Stimulated activated CD8-positive, alpha-beta memory T cell treated with anti-CD3 and anti-CD28 coated beads, Interleukin-15, amount 100 ng/mL, for 24 hours (primary cell): ENCODE measurements at regions not wholly inside any gene's neighbourhood (a gene's known extent, or its start where the extent isn't known, plus 50 kb on each side); places are given as distances from the start of the nearest gene placed in this dataset.
"Not testable (repeated sequence)": the region's sequence is repeated elsewhere in the genome, so short reads cannot be mapped to it uniquely, and the experiment has no call there.

Experiments used
- DNase-seq: peaks from one replicate; pipeline ENCODE4 v3.0.0-alpha.2; 2020; ENCODE audit warnings: low read depth

DNA sequence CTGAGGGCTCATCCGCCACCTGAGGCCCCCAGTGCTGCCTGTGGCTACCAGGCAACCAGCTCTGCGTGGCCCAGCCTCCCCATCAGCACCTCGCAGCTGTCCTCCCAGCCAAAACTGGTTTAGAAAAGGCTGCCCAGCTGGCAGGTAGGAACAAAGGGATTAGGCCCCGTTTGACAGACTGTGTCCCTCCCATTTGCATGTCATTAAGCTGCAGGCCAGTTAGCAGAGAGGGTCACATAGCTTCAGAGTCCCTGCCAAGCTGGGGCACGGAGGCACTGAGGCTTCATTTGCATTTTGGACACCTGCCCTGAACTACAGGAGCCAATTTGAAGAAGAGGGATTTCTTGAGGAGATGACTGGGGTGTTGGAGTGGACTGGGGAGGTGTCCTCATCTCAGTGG lies 177.9 kb downstream of the TLE3 start:
- no peak for DNase-seq

DNA sequence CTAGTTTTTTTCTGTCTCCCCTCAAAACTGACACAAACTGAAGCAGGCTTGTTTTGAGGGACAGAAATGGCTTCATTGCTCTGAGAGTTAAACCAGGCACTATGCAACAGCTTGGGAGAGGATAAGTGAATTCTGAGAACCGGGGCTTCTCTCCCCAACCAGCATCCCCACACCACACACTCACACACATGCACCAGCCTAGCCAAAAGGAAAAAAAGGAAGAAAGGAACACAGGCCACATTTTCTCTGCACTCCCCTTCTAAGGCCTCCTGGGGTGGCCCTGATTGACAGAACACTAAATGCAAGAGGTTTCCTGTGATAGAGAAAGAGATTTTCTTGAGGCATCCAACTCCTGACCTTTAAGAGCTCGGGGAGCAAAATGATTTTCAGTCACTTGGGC lies 177.5 kb downstream of the TLE3 start:
- DNase-seq, result no peak

DNA sequence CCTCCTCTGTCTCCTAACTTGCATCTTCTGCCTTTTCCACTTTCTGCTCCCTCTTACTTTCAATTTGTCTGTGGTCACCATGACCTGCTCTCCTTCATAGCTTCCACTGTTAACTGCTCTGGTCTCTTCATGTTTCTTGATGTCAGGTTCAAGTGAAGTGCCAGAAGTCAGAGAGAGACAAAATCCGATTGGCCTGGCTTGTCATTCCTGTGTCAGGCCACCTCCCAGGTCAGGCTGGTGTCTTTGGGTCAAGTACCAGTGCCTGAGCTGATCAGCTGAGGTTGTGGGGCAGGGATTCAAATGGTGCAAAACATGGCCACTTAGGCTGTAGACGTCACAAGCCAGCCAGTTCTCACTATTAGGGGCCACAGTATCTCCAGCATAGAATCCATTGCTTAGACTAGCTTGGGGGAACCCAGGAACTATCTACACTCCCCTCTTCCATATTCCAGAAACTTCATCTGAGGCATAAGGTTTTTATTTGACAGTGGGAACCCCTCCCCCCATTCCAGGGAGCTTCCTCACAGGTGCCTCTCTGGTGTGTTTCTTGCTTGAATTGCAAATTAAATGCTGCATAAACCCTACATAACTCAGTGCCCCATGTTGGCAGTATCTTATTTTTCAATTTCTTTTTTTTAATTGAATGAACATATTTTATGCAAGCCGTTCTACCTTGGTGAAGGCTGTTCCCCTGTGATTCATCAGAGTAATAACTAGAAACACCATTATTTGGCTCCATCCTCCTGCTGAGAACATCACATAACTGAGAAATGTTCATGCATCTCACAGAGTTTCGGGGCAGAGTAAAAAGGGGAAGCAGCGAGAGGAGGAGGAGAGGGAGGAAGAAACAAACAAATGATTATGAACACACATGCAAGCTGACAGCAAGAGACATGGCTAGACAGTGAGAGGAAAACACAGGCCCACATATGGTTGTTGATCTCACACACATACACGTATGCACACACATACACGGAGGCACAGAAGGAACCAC lies 175.8 kb downstream of the TLE3 start:
- DNase-seq, result no peak

DNA sequence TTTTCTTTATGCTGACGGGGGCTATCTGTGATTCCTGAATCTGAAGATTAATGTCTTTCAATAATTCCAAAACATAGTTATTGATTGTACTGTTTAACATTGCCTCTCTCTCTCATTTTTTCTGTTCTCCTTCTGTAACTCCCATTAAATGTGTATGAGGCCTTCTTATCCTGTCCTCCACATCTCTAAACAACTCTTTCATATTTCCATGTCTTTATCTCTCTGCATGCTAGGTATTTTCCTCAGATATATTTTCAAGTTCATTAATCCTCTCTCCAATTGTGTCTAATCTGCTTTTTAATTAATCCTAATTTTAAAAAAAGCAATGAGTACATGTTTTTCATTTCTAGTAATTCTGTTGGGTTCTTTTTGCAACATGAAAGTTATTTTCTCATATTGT lies 173.2 kb downstream of the TLE3 start:
- no peak for DNase-seq

DNA sequence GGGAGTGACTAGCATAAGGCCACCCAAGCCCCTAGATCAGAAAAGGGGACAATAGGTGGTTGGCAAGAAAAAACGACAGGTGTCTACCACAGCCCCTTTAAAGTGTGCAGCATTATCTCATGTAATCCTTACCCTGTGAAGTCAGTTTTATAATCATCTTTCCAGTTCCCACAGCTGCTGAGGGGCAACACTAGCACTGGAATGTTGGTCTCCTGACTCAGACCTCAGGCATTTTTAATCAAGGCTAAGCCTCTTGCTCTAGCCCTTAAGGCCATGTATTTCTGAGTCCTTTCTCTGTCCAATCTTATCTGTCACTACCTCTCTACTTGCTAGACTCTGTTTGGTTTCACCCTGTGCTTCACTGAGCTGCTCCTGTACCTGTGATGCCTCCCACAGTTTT lies 171.7 kb downstream of the TLE3 start:
- no peak for DNase-seq

DNA sequence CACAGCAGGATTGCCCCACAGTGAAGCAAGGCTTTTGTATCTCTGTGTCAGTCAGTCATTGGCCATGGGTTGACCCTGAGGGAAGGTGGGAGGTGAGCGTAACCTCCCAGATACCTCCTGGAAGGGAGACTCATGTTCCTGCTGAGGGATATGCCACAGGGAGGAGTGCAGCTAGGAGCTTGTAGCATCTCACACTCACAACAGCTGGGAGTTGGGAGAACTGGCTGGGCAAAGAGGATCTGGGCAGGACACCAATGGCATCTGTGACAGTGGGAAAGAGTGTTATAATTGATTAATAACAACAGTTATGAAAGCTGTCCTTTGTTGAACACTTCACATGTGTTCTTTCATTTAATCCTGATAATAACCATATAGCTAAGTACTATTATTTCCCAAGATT lies 171.0 kb downstream of the TLE3 start:
- DNase-seq, result no peak

DNA sequence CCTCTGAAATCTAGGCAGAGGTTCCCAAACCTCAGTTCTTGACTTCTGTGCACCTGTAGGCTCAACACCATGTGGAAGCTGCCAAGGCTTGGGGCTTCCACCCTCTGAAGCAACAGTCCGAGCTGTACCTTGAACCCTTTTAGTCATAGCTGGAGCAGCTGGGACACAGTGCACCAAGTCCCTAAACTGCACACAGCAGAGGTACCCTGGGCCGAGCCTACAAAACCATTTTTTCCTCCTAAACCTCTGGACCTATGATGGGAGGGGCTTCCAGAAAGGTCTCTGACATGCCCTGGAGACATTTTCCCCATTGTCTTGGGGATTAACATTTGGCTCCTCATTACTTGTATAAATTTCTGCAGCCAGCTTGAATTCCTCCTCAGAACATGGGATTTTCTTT lies 168.8 kb downstream of the TLE3 start:
- not testable (repeated sequence) for DNase-seq

DNA sequence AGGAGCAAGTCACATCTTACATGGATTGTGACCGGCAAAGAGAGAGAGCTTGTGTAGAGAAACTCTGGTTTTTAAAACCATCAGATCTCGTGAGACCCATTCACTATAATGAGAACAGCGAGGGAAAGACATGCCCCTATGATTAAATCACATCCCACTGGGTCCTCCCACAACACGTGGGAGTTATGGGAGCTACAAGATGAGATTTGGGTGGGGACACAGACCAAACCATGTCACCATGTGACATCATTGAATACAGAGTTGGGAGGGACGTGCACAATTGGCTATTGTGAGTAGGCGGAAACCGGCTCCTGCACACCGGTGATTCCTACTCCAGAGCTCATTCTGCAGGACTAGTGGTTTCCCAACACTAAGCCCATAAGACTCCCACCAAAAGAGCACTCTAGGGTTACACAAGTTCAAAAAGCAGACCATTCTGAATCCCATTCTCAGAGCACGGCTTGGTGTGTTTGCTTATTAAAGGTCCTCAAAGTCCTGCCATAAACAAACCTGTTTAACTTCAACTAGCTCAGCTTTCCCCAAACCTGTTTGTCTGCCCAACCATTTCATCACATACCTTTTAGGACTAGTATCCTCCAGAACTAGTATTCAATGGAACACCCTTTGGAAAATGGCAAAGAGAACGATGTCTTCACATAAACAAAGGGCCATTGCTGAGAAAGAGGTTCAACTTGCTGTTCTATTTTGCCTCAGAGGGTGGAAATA lies 167.6 kb downstream of the TLE3 start:
- DNase-seq, result no peak

DNA sequence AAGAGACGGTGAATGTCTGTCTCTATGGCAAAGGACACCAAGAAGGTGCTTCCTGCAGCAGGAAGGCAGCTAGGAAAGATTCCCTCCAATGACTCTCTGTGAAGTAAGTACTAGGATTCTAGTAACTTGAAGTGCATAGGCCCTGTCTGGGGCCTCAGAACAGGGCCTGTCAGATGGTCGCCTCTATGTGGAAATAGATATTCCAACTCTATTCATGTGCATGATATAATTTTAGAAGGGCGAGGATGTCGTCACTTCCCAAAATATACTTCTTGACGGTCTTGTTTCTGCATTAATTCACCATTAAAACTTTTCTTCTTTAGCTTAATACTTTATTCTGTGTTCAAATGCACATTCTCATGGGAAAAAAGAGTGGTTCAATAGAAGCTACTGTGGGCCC lies 167.0 kb downstream of the TLE3 start:
- no peak for DNase-seq

DNA sequence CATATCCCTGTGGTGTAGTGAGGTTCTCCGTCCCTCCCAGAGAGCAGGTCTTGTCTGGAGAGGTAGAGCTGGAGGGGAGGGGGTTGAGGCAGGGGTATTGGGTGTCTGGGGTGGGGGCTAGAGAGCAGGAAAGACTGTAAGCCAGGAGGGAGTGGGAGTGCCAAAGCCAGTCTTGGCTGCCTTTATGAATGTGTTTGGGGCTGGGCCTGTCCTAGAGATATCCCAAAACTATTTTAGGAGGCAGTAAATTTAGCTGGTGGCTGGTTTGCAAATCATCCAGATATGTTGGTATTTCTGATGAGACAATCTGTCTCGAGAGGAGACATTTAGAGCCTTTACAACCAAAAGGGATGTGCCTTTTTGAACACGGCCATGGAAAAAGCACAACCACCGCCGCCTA lies 166.6 kb downstream of the TLE3 start:
- DNase-seq, result no peak

DNA sequence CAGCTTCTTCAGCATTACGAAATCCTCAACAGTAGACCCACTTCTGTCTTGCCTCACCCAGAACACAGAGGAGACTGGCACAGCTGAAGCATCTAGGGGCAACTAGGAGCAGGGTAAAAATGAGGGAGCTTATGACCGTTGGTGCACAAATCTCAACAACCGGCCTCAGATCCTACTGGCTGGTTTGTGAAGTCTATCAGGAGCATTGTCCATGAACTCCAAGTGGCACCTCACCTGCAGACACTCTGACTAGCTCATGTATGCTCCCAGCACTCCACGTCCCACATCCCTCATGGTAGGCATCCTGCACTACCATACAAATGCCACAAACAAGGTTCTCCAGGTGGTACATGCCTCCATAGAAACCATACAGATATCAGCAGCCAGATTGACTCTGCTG lies 163.1 kb downstream of the TLE3 start:
- DNase-seq, result no peak

DNA sequence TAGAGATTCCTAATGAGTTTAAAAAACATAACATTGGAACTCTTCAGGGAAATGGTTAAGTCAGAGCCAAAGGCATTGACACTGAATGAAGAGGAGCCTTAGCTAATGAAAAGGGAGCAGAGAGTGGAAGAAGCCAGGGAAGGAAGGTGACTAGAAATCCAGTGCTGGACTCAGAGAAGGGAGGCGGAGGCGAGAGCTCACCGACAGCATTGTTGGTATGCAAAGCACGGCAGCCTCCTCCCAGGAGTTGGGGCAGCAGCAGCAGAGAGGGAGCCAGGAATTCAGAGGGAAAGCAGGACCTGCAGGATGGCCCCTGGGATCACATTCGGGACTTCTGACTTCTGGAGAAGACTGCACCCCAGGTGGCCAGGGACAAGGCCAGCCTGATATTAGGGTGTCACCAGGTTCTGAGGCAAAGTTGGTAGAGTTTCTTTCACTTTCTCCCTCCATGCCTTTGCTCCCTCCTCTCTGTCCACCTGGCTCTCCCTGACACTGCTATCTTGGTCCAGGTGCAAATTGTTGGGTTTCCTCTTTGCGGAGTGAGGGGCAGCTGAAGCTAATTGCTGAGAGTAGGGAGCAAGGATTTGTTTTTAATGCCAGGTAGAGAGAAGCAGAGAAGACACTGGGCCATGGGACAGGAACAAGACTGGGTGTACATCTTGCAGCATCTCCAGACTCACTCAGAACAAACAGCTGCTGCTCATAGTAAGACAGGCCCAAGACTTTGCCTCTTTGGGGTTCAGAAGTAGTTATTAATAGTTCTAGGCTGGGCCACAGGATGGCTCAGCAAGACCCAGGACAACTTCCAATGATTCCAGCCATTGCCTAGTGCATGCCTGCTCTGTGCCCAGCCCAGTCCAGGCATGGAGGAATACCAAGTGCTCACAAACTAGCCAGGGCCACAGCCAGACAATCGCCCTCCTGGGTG lies 157.9 kb downstream of the TLE3 start:
- DNase-seq, result no peak

DNA sequence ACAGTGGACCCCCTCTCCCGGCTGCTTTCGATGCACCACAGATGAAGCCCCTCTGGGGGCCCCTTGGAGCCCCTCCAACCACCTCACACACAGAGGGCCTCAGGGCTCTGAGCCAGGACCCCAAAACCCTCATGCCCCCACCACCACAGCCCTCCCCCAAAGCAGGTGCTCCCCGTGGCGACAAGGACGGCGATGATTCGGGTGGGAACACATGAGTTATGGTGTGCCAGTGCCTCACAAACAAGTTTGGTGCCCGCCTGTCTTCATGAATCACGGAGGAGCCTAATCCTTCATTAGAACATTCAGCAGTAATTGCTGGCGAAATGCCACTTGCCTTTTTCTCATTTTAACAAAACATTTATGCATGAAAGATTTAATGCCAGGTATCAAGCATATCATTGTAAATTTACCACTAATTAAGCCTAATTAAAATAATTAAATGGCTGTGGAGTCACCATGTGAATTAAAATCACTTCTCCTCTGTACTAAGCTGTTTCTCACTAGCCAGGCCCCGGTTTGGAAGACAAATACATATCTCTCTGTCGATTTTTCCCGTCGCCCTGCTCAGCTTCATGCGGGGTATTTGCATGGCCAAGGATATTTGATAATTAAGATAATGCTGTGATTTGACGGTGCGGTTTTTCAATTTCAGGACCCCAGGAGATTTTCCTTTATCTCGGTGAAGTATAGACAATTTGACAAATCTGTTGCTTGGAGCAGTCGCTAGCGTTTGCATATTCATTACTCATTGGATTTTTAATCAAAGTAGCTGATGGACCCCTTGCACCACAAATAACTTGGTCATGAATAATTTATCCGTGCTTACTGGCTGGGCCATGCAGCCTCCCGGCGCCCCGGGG lies 157.0 kb downstream of the TLE3 start:
- no peak for DNase-seq

DNA sequence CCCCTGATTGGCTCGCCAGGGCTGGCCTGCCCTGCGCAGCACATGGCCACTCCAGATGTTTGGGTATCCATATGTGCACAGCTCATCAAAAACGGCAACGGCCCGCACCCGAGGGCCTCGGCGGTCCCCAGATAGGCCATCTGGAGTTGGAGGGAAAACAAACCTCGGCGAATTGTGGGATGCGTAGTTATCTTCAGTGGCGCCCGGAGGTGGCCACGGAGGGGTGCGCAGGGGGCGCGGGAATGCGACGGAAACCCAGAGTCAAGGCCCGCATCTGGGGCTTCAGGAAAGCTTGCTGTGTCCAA lies 156.5 kb downstream of the TLE3 start:
- no peak for DNase-seq

DNA sequence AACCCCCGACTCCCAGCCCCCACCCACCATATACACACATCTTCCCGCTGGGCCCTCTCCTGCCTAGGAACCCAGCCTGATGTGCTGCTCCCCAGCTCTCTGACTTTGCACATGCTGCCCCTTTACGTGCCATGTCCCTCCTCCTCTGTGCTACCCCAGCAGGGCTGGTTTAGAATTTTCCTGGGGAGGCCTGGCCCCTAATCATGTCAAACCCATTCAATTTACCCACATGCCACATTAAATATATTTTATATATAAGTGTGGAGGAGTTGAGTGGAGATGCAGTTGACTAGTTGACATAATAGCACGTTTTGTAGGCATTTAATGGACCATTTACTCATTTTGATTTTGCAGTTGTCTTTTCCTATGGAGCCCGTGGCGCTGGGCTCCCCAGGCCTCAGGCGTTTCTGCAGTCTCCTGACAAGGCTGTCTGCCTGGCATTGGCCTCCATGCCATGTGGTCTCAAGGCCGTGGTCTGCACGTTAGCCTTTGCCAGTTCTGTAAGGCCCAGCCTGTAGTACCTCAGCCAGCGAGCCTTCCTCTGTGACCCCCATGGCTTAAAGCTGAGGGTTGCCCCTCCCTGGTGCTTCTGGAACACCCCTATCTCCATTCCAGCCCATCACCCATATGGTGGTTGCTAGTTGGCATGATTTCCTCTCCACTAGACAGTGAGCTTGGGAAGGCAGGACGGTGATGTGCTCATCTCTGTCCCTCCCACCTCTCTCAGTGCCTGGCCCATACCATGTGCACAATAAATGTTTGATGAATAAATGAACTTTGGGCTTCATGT lies 155.8 kb downstream of the TLE3 start:
- DNase-seq, result no peak

DNA sequence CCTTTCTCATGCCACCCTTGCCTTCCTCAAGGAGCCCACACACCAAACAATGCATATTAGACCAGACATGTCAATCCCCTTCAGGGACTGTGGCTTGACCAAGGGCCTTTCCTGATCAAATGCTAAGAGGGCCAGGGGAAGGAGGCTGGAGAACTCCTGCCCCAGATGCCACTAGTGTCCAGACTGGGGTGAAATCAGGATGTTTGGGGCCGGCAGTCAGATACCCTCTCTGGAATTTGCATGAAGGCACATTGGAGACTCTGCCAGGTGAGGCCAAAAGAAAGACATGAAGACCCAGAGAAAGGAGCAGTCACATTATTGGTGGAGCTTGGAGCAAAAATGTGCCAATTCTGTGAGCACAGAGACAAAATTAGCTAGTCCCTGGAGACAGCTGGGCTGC lies 154.1 kb downstream of the TLE3 start:
- no peak for DNase-seq

DNA sequence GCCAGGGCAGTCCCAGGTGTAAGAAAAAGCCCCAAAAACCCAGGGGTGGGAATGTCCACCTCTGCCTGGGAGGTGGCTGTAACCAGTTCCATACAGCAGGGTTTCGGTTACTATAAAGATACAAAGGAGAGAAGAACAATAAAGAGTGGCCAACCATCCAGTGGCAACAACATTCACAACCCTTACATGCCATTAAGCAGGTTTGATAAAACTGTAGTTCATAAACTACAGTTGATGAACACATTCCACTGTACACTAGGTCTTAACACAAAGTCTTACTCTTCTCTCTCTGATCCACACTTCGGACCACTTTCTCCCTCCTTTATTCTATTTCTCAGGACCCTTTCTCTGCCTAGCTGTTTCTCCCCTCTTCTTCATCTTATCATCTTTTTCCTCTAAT lies 152.0 kb downstream of the TLE3 start:
- DNase-seq, result no peak

DNA sequence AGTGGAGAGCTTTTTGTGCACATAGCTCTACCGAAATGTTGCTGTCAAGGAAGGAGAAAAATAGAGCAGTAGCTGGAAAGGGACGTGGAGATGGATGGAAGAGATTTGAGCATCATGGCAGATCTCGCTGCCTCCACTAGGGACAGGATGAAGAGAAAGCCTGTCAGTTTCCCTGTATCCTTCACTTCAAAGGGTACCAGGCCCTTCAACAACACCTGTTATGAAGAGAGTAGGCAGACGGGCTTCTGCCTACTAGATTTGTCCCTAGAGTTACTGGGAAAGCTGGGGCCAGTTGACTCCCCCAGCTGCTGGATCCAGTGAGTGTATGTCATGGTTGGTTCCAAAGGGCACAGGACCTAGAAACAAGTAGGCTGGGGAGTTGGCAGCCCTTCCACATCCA lies 150.8 kb downstream of the TLE3 start:
- DNase-seq, result no peak

DNA sequence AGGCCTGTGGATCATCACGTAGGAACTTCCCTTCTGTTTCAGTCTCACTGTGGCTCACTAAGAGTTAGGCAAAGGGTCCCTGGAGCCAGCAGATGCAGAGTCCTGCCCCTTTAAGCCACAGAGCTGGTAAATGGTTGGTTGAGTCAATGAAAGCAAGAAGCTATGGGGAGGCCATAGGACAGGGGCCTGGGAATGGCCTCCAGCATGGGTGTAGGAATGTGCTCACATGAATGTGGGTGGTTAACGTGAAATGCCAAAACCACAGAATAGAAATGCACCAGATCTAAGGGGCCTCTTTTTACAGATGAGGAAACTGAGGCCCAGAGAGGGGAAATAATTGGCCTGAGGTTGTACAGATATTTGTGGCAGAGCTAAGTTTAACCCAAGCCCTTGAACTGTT lies 150.3 kb downstream of the TLE3 start:
- DNase-seq, result no peak

DNA sequence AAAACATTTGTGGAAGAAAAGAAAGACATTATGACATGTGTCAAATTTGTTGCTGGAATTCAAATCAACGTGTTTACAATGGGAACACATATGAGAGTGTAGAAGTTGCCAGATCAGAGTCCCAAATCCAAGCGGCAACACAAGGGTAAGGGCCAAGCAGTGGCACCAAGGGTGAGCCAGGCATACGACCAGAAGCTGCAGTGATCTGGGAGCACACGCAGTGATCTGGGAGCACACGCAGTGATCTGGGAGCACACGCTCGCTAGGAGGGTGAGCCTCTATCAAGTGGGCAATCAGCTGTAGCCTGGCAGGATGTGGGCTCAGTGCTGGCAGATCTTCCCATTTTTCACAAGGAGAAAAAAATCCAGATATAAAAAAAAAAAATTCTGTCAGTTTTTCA lies 148.2 kb downstream of the TLE3 start:
- no peak for DNase-seq
